T-helper 1 cell (primary cell): ENCODE measurements at regions not wholly inside any gene's neighbourhood (a gene's known extent, or its start where the extent isn't known, plus 50 kb on each side); places are given as distances from the start of the nearest gene placed in this dataset.

Experiments used
- DNase-seq, 5 donors: peaks; one replicate each; pipeline ENCODE4 v3.0.0-alpha.2; 2012 to 2020

- no peak for DNase-seq
Observed at GRCh38 chr5:74421377-74421776, 219.2 kb downstream of the ENC1 start.

GRCh38 chr5:74420947-74421346 lies 219.6 kb downstream of the ENC1 start:
- DNase-seq = no peak

DNA sequence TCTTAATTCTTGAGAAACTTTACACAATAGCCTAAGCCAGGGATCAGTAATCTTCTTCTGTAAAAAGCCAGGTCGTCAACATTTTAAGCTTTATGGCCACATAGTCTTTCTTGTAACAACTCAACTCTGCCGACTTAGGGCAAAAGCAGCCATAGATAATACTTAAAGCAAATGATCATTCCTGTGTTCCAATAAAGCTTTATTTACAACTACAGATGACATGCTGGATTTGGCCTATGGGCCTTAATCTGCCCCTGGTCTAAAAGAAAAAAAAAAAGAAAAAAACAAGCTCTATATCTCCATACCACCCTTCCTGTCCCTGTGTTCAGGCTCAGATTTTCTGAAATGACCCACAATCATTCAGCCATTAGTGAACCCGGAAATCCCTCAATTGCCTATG lies 220.3 kb downstream of the ENC1 start:
- no peak for DNase-seq

DNA sequence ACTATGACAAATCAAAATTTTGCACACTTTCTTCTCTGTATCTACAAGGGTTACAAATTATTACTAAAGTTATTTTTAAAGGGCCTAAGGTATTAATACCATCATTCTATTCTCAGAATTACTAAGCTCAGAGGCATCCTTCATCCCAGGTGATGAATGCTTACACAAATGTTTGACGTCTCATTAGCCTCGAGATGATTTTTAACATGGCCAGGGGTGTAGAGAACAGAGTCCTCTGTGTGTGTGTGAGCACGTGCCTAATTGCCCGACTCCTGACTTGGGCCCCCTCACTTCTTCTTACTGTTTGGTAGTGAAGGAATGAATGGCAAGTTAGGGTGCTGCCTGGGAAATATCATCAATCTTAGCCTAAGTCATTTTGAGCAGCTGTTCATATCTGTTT lies 221.1 kb downstream of the ENC1 start:
- no peak for DNase-seq

- no peak for DNase-seq
Observed at GRCh38 chr5:74418709-74419108, 221.8 kb downstream of the ENC1 start.

- DNase-seq = no peak
Observed at GRCh38 chr5:74418261-74418660, 222.3 kb downstream of the ENC1 start.

DNA sequence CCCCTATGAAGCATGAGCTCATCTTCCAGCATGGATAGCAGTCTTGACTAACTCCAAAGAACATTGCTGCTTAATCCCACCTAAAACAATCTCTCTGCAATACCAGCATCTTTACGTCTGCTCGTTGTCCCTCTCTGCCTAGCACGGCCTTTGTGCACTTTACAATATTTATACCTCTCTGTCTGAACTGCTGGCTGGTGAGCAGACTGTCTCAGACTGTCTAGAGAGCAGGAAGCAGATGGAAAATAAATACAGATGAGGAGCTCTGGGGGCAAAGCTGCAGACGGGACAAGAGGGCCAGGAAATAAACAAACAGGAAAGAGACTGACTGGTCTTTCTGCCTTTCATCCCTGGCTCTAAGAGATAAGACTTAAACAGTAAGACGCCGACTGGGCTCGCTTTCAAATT lies 224.8 kb downstream of the ENC1 start:
- no peak for DNase-seq

- DNase-seq = no peak
Observed at GRCh38 chr5:74414228-74414627, 226.3 kb downstream of the ENC1 start.

DNA sequence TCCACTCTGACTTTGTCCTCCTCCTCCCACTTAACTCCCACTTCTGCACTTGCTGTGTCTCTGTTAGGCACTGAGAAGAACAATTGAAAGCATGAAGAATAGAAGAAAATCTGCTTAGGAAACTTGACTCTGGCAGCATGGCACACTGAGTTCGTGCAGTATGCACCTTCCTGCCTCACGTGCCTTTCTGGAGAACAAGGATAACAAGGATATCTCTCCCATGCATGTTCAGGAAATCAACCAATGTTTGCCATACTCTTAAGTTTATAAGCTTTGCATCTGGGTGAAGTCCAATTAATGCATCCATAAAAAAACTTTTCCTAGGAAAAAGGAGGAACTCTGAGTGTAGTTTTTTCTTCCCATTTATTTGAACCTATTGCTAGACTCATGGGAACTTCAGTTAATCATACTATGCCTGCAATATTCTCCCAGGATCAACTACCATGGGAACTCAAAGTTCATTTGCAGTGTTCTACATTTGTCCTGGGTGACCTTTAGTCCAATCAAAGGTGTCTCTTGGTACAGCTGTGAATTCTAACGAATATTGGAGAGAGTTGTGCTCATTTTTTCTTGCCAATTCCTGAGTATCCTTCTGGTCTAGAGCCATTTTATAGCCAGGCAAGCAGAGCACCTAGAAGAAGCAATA lies 227.0 kb downstream of the ENC1 start:
- DNase-seq = no peak

DNA sequence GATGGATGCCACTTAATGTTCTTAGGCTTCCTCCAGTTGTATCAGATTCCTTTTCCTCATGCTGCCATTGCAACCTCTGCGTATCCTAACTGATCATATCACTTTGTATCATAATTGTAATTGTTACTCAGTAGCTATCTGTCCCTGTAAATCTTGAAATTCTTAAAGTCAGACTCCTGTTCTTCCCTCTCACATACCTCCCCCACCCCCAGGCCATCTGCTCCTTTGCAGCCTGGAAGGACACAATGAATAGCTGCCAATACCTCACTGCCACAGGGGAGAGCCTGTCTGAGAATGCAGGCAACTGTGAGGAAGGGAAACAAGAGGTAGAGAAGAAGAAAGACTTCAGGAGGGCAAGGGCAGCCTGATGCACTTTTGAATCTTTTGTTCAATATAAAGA lies 228.5 kb downstream of the ENC1 start:
- no peak for DNase-seq

DNA sequence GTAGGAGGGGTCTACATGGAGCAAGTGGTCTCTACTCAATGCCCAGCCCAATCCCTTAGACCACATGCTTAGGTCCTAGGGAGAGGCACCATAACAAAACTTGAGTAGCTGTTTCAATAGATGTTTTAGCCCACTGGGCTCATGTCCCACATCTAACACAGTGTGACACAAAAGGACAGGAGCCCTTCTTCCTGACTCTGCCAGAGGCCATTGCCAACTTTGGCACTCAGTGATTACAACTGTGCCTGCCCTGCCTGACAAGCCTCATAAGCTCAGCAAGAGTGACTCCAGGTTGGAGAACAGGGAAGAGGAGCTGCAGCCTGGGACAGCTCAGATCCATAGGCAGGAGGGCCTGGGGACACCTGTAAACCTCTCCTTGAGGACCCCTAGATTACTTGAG lies 230.8 kb downstream of the ENC1 start:
- no peak for DNase-seq

DNA sequence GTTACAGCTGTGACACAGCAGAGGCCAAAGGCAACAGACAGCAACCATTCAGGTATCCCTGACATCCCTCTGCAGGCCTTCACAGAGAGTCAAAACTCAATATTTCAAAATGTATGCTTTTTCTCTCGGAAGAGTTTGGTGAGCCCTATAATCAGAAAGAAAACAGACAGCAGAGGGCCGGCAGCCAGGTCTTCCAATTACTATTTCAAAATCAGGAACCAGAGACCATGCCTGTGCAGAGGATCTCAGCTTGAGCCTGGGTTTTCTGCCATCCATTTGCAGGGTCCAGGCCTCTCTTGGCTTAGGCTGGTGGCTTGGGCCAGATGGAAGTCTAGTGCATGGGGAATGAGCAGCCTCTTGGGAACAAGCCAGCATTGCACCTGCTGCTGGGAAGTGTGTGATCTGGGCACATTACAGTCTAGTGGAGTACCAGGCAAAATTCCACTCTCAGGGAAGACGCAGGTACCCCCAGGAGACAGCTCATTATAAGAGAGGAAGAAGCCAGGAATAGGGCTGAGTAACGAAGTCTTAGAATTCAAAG lies 231.3 kb downstream of the ENC1 start:
- DNase-seq = no peak

- DNase-seq = no peak
Observed at GRCh38 chr5:74408150-74409043, 232.1 kb downstream of the ENC1 start.

DNA sequence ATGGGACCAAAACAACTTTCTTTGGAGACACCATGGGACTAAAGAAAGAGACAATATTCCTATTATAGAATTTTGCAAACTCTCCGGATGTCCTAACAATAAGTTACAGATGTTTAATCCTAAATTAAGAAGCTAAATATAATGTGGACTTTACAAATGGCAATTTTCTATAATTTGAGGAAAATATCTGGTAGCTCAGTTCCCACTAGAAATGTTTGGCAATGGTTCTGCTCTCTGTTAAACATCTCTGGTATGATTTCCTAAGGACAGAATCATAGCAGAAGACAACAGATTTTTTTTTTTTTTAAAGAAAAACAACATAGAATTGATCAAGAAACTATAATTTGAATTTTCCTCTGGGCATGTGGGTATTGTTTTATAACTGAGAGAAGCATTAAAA lies 232.8 kb downstream of the ENC1 start:
- DNase-seq = no peak

- DNase-seq = no peak
Observed at GRCh38 chr5:74406844-74407243, 233.7 kb downstream of the ENC1 start.

- no peak for DNase-seq
Observed at GRCh38 chr5:74405593-74405992, 234.9 kb downstream of the ENC1 start.

- DNase-seq = no peak
Observed at GRCh38 chr5:74404574-74405508, 235.7 kb downstream of the ENC1 start.

GRCh38 chr5:74403771-74404170 lies 236.8 kb downstream of the ENC1 start:
- no peak for DNase-seq

DNA sequence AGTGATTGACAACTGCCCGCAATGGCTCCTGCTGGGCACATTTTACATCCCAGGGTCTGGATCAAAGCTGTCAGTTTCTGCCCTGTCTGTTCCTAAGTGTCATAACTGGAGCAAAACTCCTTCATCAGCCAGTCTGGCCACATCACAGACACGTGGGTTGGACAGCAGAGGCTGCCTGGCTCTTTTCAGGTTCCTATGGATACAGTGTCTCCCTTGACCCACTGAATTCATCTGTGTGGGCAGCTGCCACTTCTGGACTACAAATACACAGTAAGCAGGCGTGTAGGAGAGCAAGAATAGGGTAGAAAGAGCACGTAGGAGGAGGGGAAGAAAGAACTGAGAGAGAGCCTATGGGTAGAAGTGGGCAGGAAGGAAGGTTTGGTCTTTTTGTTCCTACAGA lies 238.0 kb downstream of the ENC1 start:
- DNase-seq = no peak

DNA sequence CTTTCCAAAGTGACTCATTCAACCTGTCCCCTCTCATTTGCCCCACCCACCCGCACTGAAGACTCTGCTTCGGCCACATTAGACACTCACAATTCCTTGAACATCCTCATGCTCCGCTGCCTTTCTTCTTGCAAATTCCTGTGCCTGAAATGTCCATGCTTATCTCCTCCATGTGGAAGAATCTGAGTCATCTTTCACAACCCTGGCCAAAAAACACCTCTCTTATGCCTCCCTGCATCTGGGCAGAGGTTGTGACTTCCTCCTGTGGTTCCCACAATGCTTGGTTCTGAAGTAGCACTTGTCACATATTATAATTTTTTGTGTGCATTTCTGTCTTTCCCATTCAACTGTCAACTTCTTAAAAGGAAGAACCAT lies 238.6 kb downstream of the ENC1 start:
- no peak for DNase-seq

GRCh38 chr5:74401281-74401945 lies 239.1 kb downstream of the ENC1 start:
- no peak for DNase-seq

DNA sequence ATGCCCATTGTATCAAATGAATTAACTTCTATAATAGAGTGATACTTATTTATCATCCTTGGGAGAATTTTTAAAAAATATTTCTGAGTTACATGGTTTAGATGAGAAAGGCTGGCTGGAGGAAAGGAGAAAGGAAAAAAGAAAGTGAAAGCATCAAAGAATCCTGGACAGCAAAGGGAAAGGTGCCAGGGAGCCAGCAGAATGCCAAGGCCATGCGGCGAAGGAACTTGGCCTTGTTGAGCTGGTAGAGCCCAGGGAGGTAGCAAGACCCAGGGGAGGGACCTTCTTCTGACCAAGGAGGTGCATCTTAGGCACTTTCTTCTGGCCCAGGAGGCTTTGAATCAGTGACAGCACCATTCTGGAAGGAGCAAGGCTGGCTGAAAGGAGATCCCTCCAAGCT lies 240.5 kb downstream of the ENC1 start:
- DNase-seq = no peak
